GM19023 (cell line): ENCODE measurements at regions not wholly inside any gene's neighbourhood (a gene's known extent, or its start where the extent isn't known, plus 50 kb on each side); places are given as distances from the start of the nearest gene placed in this dataset.
"Not testable (repeated sequence)": the region's sequence is repeated elsewhere in the genome, so short reads cannot be mapped to it uniquely, and the experiment has no call there.

Experiments
- ATAC-seq: cut with Tn5 transposase; IDR thresholded peaks from one replicate; pipeline ENCODE4 v1.9.1; 2021; ENCODE audit warnings: mild to moderate bottlenecking, moderate library complexity; ENCODE audit not compliant: unreplicated experiment

GRCh38 chr5:6321078-6321477 lies 57.3 kb downstream of the MED10 start:
- ATAC-seq: no peak

GRCh38 chr5:6319116-6319515 lies 59.2 kb downstream of the MED10 start:
- ATAC-seq: no peak

DNA sequence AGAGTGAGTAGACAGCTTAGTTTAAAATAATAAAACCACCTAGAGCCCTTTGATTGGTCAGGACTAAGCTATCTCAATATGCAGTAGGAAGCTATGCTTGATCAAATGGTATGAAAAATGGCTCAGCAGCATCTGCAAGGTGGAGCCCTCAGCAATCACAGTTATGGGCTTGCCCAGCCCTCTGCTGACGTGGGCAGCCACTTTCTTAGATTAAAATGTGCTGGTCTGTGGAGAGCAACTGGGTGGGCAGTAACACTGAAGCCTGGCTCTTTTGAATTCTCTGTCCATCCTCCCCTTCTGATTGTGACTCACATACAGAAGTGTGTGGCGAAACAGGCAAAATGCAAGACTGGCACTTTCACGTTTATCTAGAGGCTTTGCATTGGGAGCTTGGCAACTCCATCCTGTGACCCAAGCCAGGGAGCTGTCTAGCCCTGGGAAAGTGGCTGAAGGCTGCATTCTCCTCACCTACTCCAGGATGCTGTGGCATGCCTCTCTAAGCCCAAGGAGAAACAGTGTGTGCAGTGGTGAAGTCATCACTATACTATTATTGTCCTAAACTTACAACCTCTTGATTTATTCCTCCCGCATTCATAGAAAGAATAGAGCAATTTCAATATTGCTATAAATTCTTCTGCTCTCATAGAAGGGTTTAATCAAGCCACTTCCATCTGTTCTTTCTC lies 61.1 kb downstream of the MED10 start:
- ATAC-seq: no peak

- no peak for ATAC-seq
These were observed 62.8 kb downstream of the MED10 start for GRCh38 chr5:6315580-6315979.

DNA sequence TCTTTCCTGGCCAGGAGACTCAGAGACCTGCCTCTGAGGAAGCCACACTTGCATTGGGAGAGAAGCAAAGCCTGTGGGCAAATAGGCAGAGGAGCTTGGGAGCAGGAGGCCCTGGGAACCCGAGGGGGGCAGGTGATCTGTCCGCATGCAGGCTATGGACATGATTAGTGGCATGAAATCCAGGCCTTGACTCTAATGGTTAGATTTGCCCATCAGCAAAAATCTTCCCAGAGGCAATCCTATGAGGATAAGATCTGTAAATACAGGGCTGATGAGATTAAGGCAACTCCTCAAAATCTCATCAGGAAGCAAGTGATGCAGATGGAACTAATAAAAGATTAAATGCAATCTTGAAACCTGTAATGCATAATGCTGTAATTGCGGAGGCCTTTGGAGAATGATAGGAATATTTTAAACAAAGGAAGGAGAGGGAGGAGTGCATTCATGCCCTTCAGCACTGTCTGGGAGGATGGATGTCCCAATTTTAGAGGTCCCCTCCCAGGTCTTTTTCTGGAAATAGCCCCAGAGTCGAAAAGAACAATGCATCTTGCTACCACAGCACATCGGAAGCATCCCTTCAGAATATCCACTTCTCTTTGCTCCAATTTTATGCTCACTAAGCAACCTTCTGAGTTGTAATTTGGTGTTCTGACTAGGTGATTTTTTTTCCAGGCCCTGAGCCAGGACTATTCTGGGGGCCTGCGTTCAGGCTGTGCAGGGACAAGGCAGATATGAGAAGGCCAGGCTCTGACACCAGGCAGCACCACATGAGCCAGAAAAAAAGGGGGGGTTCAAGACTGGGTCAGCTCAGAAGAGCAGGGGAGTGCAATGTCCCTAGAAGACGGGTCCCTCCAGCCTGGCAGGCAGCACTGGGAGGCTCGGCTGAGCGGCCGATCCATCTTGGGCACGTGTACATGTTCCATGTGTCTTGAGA lies 66.5 kb downstream of the MED10 start:
- no peak for ATAC-seq

GRCh38 chr5:6309949-6310348 lies 68.4 kb downstream of the MED10 start:
- no peak for ATAC-seq

DNA sequence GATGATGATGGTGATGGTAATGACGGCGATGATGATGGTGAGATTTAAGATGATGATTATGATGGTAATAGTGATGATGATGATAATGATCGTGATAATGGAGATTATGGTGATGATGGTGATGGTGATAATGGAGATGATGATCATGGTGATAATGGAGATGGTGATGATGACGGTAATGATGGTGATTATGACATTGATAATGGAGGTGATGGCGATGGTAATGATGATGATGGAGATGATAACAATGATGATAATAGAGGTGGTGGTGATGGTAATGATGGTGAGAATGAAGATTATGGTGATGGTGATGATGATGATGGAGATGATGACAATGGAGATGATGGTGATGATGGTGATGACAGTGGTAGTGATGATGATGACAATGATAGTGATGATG lies 69.7 kb downstream of the MED10 start:
- ATAC-seq: no peak

GRCh38 chr5:6307304-6307703 lies 71.0 kb downstream of the MED10 start:
- no peak for ATAC-seq

DNA sequence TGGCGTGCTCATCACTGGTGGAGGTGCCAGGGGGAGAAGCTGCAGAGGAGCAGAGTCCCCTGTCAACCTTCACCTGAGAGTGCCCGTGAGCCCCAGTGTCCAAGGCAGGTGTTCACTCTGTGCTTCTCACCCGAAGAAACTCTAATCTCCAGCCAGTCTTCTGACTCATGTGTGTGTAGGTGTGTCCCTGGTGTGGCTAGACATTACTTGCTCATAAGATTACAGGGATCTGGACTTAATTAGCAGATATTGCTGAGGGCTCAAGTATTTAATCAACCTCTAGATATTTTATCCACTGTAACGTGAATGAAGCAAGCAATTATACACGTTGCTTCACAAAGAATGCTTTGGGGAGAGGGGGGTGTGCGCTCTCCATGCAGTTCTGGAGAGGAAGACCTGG lies 72.5 kb downstream of the MED10 start:
- ATAC-seq: no peak

DNA sequence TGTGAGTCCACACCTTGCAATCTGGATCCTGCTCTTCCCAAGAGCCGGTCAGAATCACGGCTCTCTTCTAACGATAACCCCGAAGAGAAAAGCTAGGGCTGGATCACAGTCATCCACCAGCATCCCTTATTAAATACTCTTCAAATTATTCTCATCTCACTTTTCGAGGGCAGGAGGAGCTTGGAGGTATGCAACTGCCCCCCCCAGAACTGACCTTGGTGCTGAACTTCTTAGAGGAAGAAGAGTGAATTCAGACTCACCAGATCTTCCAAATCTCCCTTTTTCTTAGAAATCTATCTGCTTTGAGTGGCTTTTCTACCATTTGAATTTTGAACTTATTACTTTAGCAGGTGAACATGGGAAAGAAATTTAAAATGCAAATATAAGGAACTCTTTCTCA lies 75.7 kb downstream of the MED10 start:
- no peak for ATAC-seq

DNA sequence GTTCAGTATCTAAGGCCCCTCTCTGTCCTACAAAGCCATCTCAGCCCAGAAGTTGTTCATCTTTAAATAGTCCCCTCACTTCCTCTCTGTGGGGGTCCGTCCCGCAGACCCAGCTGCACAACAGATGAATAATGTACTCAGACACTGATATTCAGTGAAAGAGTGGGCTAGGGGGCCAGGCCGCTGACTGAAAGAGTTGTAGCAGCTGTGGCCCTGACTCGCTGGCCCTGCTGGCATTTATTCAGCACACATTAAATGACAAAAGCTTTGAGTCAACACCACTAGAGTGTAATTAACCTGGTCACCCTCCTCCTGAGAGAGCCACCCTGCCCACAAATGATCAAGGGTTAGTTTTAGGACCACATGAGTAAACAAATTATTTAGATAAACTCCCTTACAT lies 76.3 kb downstream of the MED10 start:
- ATAC-seq: no peak

- no peak for ATAC-seq
These were observed 81.8 kb downstream of the MED10 start for GRCh38 chr5:6296524-6296923.

DNA sequence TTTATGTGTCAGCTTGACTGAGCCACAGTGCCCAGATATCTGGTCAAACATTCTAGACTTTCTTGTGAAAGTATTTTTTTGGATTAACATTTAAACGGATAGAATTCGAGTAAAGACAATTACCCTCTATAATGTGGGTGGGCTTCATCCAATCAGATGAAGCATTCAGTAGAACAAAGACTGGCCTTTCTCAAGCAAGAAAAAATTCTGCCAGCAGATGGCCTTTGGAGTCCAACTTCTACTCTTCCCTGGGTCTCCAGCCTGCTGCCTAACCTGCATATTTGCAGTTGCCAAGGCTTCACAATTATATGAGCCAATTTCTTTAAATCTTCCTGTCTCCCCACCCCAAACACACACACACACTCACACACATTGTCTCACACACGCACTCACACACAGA lies 86.4 kb downstream of the MED10 start:
- no peak for ATAC-seq

DNA sequence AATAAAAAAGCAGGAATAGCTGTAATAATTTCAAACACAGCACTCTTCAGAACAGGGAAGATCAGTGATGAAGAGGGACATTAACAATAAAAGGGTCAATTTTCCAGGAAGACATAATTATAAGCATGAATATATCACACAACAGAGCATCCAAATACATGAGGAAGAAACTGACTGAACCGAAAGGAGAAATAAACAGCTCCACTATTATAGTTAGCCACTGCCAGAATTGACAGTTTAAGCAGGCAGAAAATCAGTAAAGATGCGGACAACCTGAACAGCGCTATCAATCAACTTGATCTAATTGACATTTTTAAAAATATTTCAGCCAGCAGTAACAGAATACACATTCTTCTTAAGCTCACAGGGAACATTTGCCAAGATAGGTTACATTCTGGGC lies 89.1 kb downstream of the MED10 start:
- ATAC-seq: no peak

DNA sequence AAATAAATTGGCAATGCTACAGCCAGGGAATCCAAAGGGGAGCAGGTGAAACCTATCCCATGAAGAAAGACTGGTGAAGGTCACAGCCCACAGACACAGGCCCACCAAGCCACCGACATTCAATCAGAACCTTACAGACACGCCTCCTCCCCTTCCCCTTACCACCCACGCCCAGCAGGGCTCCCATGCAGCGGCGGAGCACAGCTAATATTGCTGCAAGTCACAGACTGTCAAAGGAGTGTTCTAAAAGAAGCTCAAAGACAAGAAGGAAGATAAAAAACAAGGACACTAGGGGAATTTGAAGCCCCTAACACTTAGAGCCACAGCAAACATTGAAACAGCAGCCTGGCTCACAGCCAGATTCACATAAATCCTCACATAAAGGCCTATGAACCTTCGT lies 91.2 kb downstream of the MED10 start:
- no peak for ATAC-seq

- no peak for ATAC-seq
These were observed 91.9 kb downstream of the MED10 start for GRCh38 chr5:6286404-6286803.

GRCh38 chr5:6284491-6284890 lies 93.9 kb downstream of the MED10 start:
- ATAC-seq: not testable (repeated sequence)

GRCh38 chr5:6282352-6282751 lies 96.0 kb downstream of the MED10 start:
- ATAC-seq: no peak

DNA sequence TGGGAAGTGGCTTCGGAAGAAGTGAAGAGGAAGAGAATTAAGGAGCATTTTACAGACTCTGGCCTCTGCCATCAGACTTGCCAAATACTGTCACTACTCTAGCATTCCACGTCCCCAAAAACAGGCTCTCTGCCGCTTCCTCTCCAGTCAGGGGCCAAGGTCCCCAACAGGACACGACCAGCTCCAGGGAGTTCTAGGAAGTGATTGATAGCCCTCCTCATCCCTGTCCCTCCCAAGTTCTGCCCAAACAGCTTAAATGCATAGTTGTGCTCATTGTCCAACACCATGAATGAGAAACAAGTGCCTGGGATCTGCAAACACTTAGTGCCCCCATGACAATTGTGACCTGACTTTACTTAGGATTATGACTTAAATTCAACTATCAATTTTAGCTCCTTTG lies 96.5 kb downstream of the MED10 start:
- no peak for ATAC-seq

DNA sequence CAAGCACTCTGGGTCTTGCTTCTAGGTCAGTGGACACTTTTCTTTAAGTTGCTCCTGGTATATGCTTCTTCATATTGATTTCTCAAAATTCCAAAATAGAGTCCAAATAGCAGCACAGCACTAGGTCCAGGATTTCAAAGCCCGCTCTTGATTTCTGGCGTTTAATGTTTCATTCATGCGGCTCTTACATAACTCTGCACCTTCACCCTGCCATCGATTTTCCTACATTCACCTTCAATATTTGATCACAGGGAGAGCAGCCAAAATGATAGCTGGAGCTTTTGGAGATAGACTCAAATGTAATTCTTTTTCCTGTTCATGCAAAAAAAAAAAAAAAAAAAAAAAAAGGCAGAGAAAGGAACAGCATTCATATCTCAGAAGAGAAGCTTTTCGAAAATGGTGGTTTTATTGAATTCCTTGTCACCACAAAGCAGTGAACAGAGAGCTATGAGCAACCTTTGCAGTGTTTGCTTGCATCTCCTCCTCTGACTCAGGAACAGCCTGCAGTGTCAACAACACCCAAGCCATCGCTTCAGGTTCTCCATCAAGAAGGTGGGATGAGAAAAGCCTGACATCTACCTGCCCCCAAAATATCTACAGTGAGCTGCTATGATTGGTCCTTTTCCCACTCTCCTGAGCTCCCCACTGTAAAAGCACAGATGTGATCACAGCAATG lies 97.8 kb downstream of the MED10 start:
- no peak for ATAC-seq

- ATAC-seq: no peak
These were observed 98.7 kb downstream of the MED10 start for GRCh38 chr5:6279607-6280006.
